Transverse colon (tissue), 4 donors: ENCODE measurements at regions not wholly inside any gene's neighbourhood (a gene's known extent, or its start where the extent isn't known, plus 50 kb on each side); places are given as distances from the start of the nearest gene placed in this dataset.

ENCODE experiments used
- DNase-seq: peaks from one replicate; pipeline ENCODE4 v3.0.0-alpha.2; 2019
- H3K27ac ChIP-seq, 4 donors: fragments of 200-600 bp; sonication (generic); 2 replicates each; pipeline ENCODE4 v1.5.1; 2016 to 2018; ENCODE audit warnings: inconsistent platforms in 4 of 4
- H3K27me3 ChIP-seq: fragments of 200-600 bp; sonication (generic); 2 replicates; pipeline ENCODE4 v1.5.1; 2017; ENCODE audit warnings: inconsistent platforms
- H3K36me3 ChIP-seq, 4 donors: fragments of 200-600 bp; sonication (generic); 2 replicates each; pipeline ENCODE4 v1.5.1; 2017 to 2019; ENCODE audit warnings: inconsistent platforms in 4 of 4
- H3K4me1 ChIP-seq, 4 donors: fragments of 200-600 bp; sonication (generic); 2 replicates each; pipeline ENCODE4 v1.5.1; 2017 to 2020; ENCODE audit warnings: inconsistent platforms in 4 of 4
- H3K4me3 ChIP-seq, 4 donors: fragments of 200-600 bp; sonication (generic); 1 replicate in 1 of 4; 2 replicates in 3 of 4; pipeline versions ENCODE4 v1.5.1 to v1.6.1; 2017 to 2019; ENCODE audit warnings: inconsistent platforms in 4 of 4
- H3K9me3 ChIP-seq, 2 donors: fragments of 200-600 bp; sonication (generic); 2 replicates each; pipeline ENCODE4 v1.5.1; 2017 to 2019; ENCODE audit warnings: inconsistent platforms in 2 of 2
- EP300 ChIP-seq: sonication (generic); formaldehyde crosslinking; IDR thresholded peaks from one replicate; pipeline ENCODE4 v1.6.1; 2017; ENCODE audit warnings: antibody characterized with exemption, low read depth
- POLR2A ChIP-seq: fragments of 450-650 bp; IDR thresholded peaks from one replicate; pipeline ENCODE4 v1.6.1; 2016; ENCODE audit warnings: antibody characterized with exemption, mild to moderate bottlenecking, moderate library complexity
- POLR2AphosphoS5 ChIP-seq, 3 donors: sonication (generic); formaldehyde crosslinking; IDR thresholded peaks; one replicate each; pipeline ENCODE4 v1.6.1; 2016; ENCODE audit warnings: antibody characterized with exemption in 3 of 3
- in situ Hi-C, 4 donors: fragments of 200-750 bp; cut with MboI; loops; one replicate each; pipeline versions ENCODE4 v1.15.0 to v1.15.1; 2017; ENCODE audit warnings: low sequenced_read_pairs in 3 of 4, low pct_ligation_motif_present in 1 of 4, low pct_unique_long_range_greater_than_20kb in 1 of 4
- intact Hi-C: fragments of 100-400 bp; cut with DNase I; formaldehyde crosslinking; loops from one replicate; pipeline ENCODE4 v1.15.1; 2023; ENCODE audit warnings: low total_unique reads
- small RNA-seq, 4 donors: library from RNA; depleted of rRNA; stranded (forward); fragments of <200 nt; gene quantifications; one replicate each; pipeline ENCODE3, GENCODE V24; 2016
- TF ChIP-seq, protein P1 (sequence below), 5 experiments: fragments of 200-600 bp in 3 of 5; fragments of 450-650 bp in 2 of 5; sonication (generic) in 3 of 5; IDR thresholded peaks; 1 replicate in 2 of 5; 2 replicates in 3 of 5; pipeline ENCODE4 v1.5.1; 2016 to 2017; ENCODE audit warnings: antibody characterized with exemption in 5 of 5, inconsistent platforms in 3 of 5, mild to moderate bottlenecking in 2 of 5, moderate library complexity in 1 of 5

DNA sequence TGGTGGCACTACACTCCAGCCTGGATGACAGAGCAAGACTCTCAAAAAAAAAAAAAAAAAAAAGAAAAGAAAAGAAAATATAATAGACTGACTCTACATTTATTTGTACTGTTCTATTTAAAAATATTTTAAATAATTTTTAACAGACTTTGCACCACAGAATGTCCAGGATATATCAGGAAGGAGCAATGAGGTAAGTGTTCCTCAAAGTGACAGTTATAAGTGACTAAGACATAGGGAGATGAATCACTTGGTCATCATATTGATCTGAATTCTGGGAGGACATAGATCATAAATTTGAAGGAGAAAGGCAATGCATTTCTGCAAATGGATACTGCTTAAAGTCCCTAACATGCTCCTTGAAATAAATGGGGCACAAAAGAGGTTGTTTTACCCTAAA lies 221.5 kb downstream of the KCNC2 start:
- no peak overlapping the region for H3K4me3 ChIP-seq
- in situ Hi-C loops = no loop called here
- no peaks in the 10 kb centered on the region for H3K9me3 ChIP-seq
- no peaks in the 10 kb centered on the region for H3K36me3 ChIP-seq
- H3K27ac ChIP-seq = no peak overlapping the region
- DNase-seq = no peak
- no peak for TF ChIP-seq POLR2AphosphoS5 (IDR thresholded peaks at IDR 0.05)
- TF ChIP-seq, protein P1, sequence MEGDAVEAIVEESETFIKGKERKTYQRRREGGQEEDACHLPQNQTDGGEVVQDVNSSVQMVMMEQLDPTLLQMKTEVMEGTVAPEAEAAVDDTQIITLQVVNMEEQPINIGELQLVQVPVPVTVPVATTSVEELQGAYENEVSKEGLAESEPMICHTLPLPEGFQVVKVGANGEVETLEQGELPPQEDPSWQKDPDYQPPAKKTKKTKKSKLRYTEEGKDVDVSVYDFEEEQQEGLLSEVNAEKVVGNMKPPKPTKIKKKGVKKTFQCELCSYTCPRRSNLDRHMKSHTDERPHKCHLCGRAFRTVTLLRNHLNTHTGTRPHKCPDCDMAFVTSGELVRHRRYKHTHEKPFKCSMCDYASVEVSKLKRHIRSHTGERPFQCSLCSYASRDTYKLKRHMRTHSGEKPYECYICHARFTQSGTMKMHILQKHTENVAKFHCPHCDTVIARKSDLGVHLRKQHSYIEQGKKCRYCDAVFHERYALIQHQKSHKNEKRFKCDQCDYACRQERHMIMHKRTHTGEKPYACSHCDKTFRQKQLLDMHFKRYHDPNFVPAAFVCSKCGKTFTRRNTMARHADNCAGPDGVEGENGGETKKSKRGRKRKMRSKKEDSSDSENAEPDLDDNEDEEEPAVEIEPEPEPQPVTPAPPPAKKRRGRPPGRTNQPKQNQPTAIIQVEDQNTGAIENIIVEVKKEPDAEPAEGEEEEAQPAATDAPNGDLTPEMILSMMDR (IDR thresholded peaks at IDR 0.05) = no peak
- TF ChIP-seq POLR2A = no peak
- no peak for TF ChIP-seq EP300
- H3K27me3 ChIP-seq = no peaks in the 10 kb centered on the region
- intact Hi-C loops = no loop called here
- peaks cover 0 to 6% (median 0%) of the 10 kb centered on the region in 4 donors for H3K4me1 ChIP-seq

Small RNA genes lying in the stretch of these regions (small RNA-seq; reads per million reads assigned to genes)
- gene AC123904.2 = 0 reads per million in 4 donors
